ENCODE measurements at regions not wholly inside any gene's neighbourhood (a gene's known extent, or its start where the extent isn't known, plus 50 kb on each side); places are given as distances from the start of the nearest gene placed in this dataset.

DNA sequence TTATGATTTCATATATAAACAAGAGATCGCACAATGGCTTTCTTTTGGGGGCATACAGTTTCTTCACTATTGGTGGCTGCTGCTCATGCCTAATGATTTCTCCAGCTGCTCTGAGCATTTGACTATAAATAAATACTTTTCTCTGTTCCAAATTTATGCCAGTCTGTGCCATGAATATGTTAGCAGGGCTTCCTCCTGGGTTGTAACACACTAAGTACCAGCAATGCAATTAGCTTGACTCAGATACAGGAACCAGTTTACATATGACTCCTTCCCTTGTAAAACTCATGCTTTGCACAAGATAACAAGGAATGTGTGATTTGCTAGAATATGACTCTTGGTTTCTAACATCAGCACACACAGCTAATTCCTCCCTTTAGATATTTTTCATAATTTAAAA, 1629.7 kb downstream of the NCAM2 start:
- no peak for TF ChIP-seq ZNF274 (IDR thresholded peaks at IDR 0.05; ENCODE audit: low read depth, low read length)
- TF ChIP-seq YY1 (IDR thresholded peaks at IDR 0.05; ENCODE audit: insufficient read depth, insufficient read length): no peak

All from NT2/D1 (cell line).